Tibial nerve (tissue), 4 donors: ENCODE measurements at regions not wholly inside any gene's neighbourhood (a gene's known extent, or its start where the extent isn't known, plus 50 kb on each side); places are given as distances from the start of the nearest gene placed in this dataset.
"Not testable (repeated sequence)": the region's sequence is repeated elsewhere in the genome, so short reads cannot be mapped to it uniquely, and the experiment has no call there.

Experiments used
- DNase-seq, 2 donors: peaks; one replicate each; pipeline ENCODE4 v3.0.0-alpha.2; 2019; ENCODE audit warnings: low spot score in 2 of 2
- H3K27ac ChIP-seq, 4 donors: fragments of 200-600 bp; sonication (generic) in 3 of 4; one replicate each; pipeline ENCODE4 v1.5.1; 2017 to 2019; ENCODE audit warnings: mild to moderate bottlenecking in 1 of 4
- H3K27me3 ChIP-seq, 2 donors: fragments of 200-600 bp; sonication (generic) in 1 of 2; one replicate each; pipeline versions ENCODE4 v1.5.1 to v1.6.0; 2017 to 2019
- H3K36me3 ChIP-seq, 3 donors: fragments of 200-600 bp; sonication (generic); one replicate each; pipeline ENCODE4 v1.5.1; 2018 to 2019
- H3K4me1 ChIP-seq, 4 donors: fragments of 200-600 bp; sonication (generic) in 3 of 4; one replicate each; pipeline ENCODE4 v1.5.1; 2017 to 2019
- H3K4me3 ChIP-seq, 4 donors: fragments of 200-600 bp; sonication (generic) in 3 of 4; one replicate each; pipeline ENCODE4 v1.5.1; 2017 to 2019; ENCODE audit warnings: mild to moderate bottlenecking in 1 of 4, moderate library complexity in 1 of 4
- H3K9me3 ChIP-seq, 4 donors: fragments of 200-600 bp; sonication (generic) in 3 of 4; one replicate each; pipeline ENCODE4 v1.5.1; 2017 to 2019
- EP300 ChIP-seq, 2 donors: sonication (generic); formaldehyde crosslinking; IDR thresholded peaks; one replicate each; pipeline ENCODE4 v1.6.1; 2017; ENCODE audit warnings: antibody characterized with exemption in 2 of 2, mild to moderate bottlenecking in 1 of 2
- POLR2A ChIP-seq, 2 donors: fragments of 450-650 bp; IDR thresholded peaks; one replicate each; pipeline ENCODE4 v1.6.1; 2017; ENCODE audit warnings: antibody characterized with exemption in 2 of 2, mild to moderate bottlenecking in 2 of 2, moderate library complexity in 2 of 2
- WGBS, 2 donors: methylation state at CpG; one replicate each; pipeline ENCODE4 v1.1.5; 2018; 5-methylcytosine and 5-hydroxymethylcytosine counted together
- TF ChIP-seq, protein P1 (sequence below), 5 experiments: fragments of 200-600 bp in 3 of 5; fragments of 450-650 bp in 2 of 5; sonication (generic) in 3 of 5; IDR thresholded peaks; one replicate each; pipeline ENCODE4 v1.5.1; 2016 to 2019; ENCODE audit warnings: antibody characterized with exemption in 5 of 5, mild to moderate bottlenecking in 3 of 5, moderate library complexity in 2 of 5

DNA sequence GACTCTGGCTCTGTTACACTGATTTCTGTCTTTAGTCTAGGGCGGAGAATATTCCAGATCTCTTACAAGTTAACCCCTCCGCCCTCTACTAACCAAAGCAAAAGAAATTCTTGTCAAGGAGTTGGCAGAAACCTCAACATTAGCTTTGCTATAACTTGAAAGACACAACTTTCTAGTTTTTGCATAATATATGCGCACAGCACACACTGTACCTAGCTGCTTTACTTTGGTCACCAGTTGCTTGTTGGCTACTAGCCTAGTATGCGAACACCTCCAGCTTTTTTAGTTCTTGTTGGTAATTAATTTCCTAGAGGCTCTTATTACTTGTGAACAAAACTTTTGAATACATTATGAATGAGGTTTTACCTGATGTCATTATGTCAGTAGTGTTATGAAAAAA, 348.8 kb upstream of the C2CD4B start:
- Histone ChIP-seq H3K4me1 (peaks cover 0 to 6% (median 0%) of the 10 kb centered on the region in 4 donors), H3K36me3 (no peaks in the 10 kb centered on the region), H3K27ac (no peak overlapping the region), H3K9me3 (no peaks in the 10 kb centered on the region), H3K4me3 (no peak overlapping the region), H3K27me3 (no peaks in the 10 kb centered on the region)
- TF ChIP-seq POLR2A (IDR thresholded peaks at IDR 0.05) (no peak), EP300 (IDR thresholded peaks at IDR 0.05) (no peak)
- TF ChIP-seq, protein P1, sequence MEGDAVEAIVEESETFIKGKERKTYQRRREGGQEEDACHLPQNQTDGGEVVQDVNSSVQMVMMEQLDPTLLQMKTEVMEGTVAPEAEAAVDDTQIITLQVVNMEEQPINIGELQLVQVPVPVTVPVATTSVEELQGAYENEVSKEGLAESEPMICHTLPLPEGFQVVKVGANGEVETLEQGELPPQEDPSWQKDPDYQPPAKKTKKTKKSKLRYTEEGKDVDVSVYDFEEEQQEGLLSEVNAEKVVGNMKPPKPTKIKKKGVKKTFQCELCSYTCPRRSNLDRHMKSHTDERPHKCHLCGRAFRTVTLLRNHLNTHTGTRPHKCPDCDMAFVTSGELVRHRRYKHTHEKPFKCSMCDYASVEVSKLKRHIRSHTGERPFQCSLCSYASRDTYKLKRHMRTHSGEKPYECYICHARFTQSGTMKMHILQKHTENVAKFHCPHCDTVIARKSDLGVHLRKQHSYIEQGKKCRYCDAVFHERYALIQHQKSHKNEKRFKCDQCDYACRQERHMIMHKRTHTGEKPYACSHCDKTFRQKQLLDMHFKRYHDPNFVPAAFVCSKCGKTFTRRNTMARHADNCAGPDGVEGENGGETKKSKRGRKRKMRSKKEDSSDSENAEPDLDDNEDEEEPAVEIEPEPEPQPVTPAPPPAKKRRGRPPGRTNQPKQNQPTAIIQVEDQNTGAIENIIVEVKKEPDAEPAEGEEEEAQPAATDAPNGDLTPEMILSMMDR (IDR thresholded peaks at IDR 0.05): no peak
- 83 to 95% methylated on average over 4 of the region's 4 CpGs for WGBS, 2 donors
- DNase-seq: no peak

GRCh38 chr15:62515696-62516395, 350.8 kb upstream of the C2CD4B start:
- H3K9me3 ChIP-seq: no peaks in the 10 kb centered on the region
- no peak overlapping the region for H3K27ac ChIP-seq
- no peaks in the 10 kb centered on the region for H3K36me3 ChIP-seq
- WGBS, 2 donors: 79 to 82% methylated on average over 7 of the region's 7 CpGs
- TF ChIP-seq, protein P1 (IDR thresholded peaks at IDR 0.05): no peak
- TF ChIP-seq EP300 (IDR thresholded peaks at IDR 0.05) (no peak), POLR2A (IDR thresholded peaks at IDR 0.05) (no peak)
- DNase-seq: no peak
- no peaks in the 10 kb centered on the region for H3K27me3 ChIP-seq
- H3K4me3 ChIP-seq: no peak overlapping the region
- H3K4me1 ChIP-seq: no peaks in the 10 kb centered on the region

- H3K4me1 ChIP-seq: no peaks in the 10 kb centered on the region
- no peak overlapping the region for H3K27ac ChIP-seq
- 79 to 82% methylated on average over 1 of the region's 1 CpG for WGBS, 2 donors
Observed at GRCh38 chr15:62517541-62517940, 352.5 kb upstream of the C2CD4B start.

DNA sequence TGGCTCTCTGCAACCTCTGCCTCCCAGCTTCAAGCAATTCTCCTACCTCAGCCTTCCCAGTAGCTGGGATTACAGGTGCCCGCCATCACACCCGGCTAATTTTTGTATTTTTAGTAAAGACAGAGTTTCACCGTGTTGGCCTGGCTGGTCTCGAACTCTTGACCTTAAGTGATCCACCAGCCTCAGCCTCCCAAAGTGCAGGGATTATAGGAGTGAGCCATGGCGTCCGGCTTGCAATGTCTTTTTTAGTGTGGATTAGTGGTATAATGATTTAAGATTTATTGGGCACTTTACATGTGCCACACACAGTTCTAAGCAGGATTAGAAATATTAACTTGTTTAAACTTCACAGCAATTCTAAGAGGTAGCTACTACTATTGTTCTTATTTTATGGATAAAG, 353.6 kb upstream of the C2CD4B start:
- DNase-seq, H3K27me3 ChIP-seq, H3K4me1 ChIP-seq: not testable (repeated sequence)

More at GRCh38 chr15:62517541-62517940, 352.5 kb upstream of the C2CD4B start:
- Histone ChIP-seq H3K4me3 (no peak overlapping the region), H3K36me3 (no peaks in the 10 kb centered on the region), H3K9me3 (no peaks in the 10 kb centered on the region), H3K27me3 (no peaks in the 10 kb centered on the region)
- TF ChIP-seq, protein P1 (IDR thresholded peaks at IDR 0.05): no peak
- no peak for TF ChIP-seq POLR2A (IDR thresholded peaks at IDR 0.05)
- no peak for TF ChIP-seq EP300 (IDR thresholded peaks at IDR 0.05)
- DNase-seq: no peak

GRCh38 chr15:62519900-62520299, 354.8 kb upstream of the C2CD4B start:
- no peaks in the 10 kb centered on the region for H3K4me1 ChIP-seq
- no peak overlapping the region for H3K4me3 ChIP-seq
- no peaks in the 10 kb centered on the region for H3K27me3 ChIP-seq
- no peaks in the 10 kb centered on the region for H3K9me3 ChIP-seq
- DNase-seq: no peak
- 72 to 74% methylated on average over 4 of the region's 4 CpGs for WGBS, 2 donors
- H3K36me3 ChIP-seq: no peaks in the 10 kb centered on the region
- TF ChIP-seq EP300 (IDR thresholded peaks at IDR 0.05): no peak
- TF ChIP-seq, protein P1 (IDR thresholded peaks at IDR 0.05): no peak
- no peak for TF ChIP-seq POLR2A (IDR thresholded peaks at IDR 0.05)
- no peak overlapping the region for H3K27ac ChIP-seq

More for the DNA sequence above, 353.6 kb upstream of the C2CD4B start:
- WGBS, 2 donors: 91 to 97% methylated on average over 6 of the region's 6 CpGs
- not testable (repeated sequence) for H3K36me3 ChIP-seq, H3K27ac ChIP-seq, H3K9me3 ChIP-seq, H3K4me3 ChIP-seq
